HepG2 (cell line): ENCODE measurements at regions not wholly inside any gene's neighbourhood (a gene's known extent, or its start where the extent isn't known, plus 50 kb on each side); places are given as distances from the start of the nearest gene placed in this dataset.

Source experiments
- CTCF ChIP-seq: sonication (generic); formaldehyde crosslinking; IDR thresholded peaks from 2 replicates; pipeline ENCODE4 v1.5.0; 2020; ENCODE audit warnings: mild to moderate bottlenecking, missing genetic modification reagents, moderate library complexity
- ETV5 ChIP-seq: IDR thresholded peaks from 2 replicates; pipeline ENCODE4 v1.6.1; 2018; ENCODE audit warnings: missing biosample characterization, missing genetic modification reagents, inconsistent platforms, borderline replicate concordance
- MXI1 ChIP-seq: IDR thresholded peaks from 3 replicates; pipeline ENCODE4 v1.6.1; 2012; ENCODE audit warnings: low read depth, low read length, inconsistent platforms, borderline replicate concordance
- PAX8 ChIP-seq: sonication (generic); formaldehyde crosslinking; IDR thresholded peaks from 2 replicates; pipeline ENCODE4 v1.8.0; 2022; ENCODE audit warnings: mild to moderate bottlenecking, missing genetic modification reagents, borderline replicate concordance
- RAD51 ChIP-seq: fragments of 450-650 bp; IDR thresholded peaks from 2 replicates; pipeline ENCODE4 v1.6.1; 2016; ENCODE audit warnings: borderline replicate concordance
- SMC3 ChIP-seq: IDR thresholded peaks from 2 replicates; pipeline ENCODE4 v1.6.1; 2011; ENCODE audit warnings: low read length, improper control_type of control experiment
- SNAPC4 ChIP-seq: sonication (generic); formaldehyde crosslinking; IDR thresholded peaks from 2 replicates; pipeline ENCODE4 v1.4.0; 2020; ENCODE audit warnings: mild to moderate bottlenecking, missing genetic modification reagents
- SRF ChIP-seq: IDR thresholded peaks from 2 replicates; pipeline ENCODE4 v1.6.1; 2011; ENCODE audit warnings: mild to moderate bottlenecking, low read depth, low read length, moderate library complexity
- ZFP36 ChIP-seq: fragments of 150-350 bp; IDR thresholded peaks from 2 replicates; pipeline ENCODE4 v1.6.1; 2018; ENCODE audit warnings: borderline replicate concordance, low read length, low read depth; ENCODE audit not compliant: partially characterized antibody
- ZNF501 ChIP-seq: sonication (generic); formaldehyde crosslinking; IDR thresholded peaks from 2 replicates; pipeline ENCODE4 v1.5.1; 2020; ENCODE audit warnings: mild to moderate bottlenecking, moderate library complexity, missing genetic modification reagents

GRCh38 chr1:58392083-58392482 lies 154.4 kb downstream of the OMA1 start:
- TF ChIP-seq MXI1: no peak
- no peak for TF ChIP-seq SMC3
- TF ChIP-seq ZNF501: no peak
- TF ChIP-seq CTCF (CRISPR knock-in tag): no peak
- TF ChIP-seq SNAPC4: no peak
- TF ChIP-seq RAD51: no peak
- no peak for TF ChIP-seq PAX8 (CRISPR knock-in tag)
- no peak for TF ChIP-seq SRF
- TF ChIP-seq ETV5 (CRISPR knock-in tag): no peak
- TF ChIP-seq ZFP36: no peak
